ENCODE measurements at regions not wholly inside any gene's neighbourhood (a gene's known extent, or its start where the extent isn't known, plus 50 kb on each side); places are given as distances from the start of the nearest gene placed in this dataset.

GRCh38 chr22:48376936-48377712 is 1450.5 kb downstream of the BRD1 start:
- DNase-seq: no peak

- DNase-seq: no peak
Measured at GRCh38 chr22:48376428-48376827, 1451.2 kb downstream of the BRD1 start.

- DNase-seq: no peak
Measured at GRCh38 chr22:48373626-48374173, 1454.0 kb downstream of the BRD1 start.

GRCh38 chr22:48372390-48372789 is 1455.3 kb downstream of the BRD1 start:
- no peak for DNase-seq

- no peak for DNase-seq
Measured at GRCh38 chr22:48371391-48371790, 1456.3 kb downstream of the BRD1 start.

GRCh38 chr22:48370508-48371325 is 1457.0 kb downstream of the BRD1 start:
- DNase-seq: no peak

GRCh38 chr22:48369789-48370507 is 1457.7 kb downstream of the BRD1 start:
- DNase-seq: no peak

GRCh38 chr22:48368975-48369525 is 1458.6 kb downstream of the BRD1 start:
- no peak for DNase-seq

GRCh38 chr22:48367731-48368130 is 1459.9 kb downstream of the BRD1 start:
- DNase-seq: no peak

GRCh38 chr22:48366591-48366990 is 1461.1 kb downstream of the BRD1 start:
- DNase-seq: no peak

- no peak for DNase-seq
Measured at GRCh38 chr22:48366056-48366455, 1461.6 kb downstream of the BRD1 start.

- no peak for DNase-seq
Measured at GRCh38 chr22:48365386-48365785, 1462.3 kb downstream of the BRD1 start.

GRCh38 chr22:48362721-48363404 is 1464.8 kb downstream of the BRD1 start:
- no peak for DNase-seq

GRCh38 chr22:48361099-48361639 is 1466.5 kb downstream of the BRD1 start:
- no peak for DNase-seq

- no peak for DNase-seq
Measured at GRCh38 chr22:48359613-48359965, 1468.1 kb downstream of the BRD1 start.

GRCh38 chr22:48358886-48359612 is 1468.6 kb downstream of the BRD1 start:
- DNase-seq: peak; percentile 28

GRCh38 chr22:48357961-48358360 is 1469.7 kb downstream of the BRD1 start:
- no peak for DNase-seq

- DNase-seq: no peak
Measured at GRCh38 chr22:48357196-48357595, 1470.5 kb downstream of the BRD1 start.

GRCh38 chr22:48356731-48357130 is 1470.9 kb downstream of the BRD1 start:
- no peak for DNase-seq

- DNase-seq: no peak
Measured at GRCh38 chr22:48354096-48354495, 1473.6 kb downstream of the BRD1 start.
